Keratinocyte (primary cell): ENCODE measurements at regions not wholly inside any gene's neighbourhood (a gene's known extent, or its start where the extent isn't known, plus 50 kb on each side); places are given as distances from the start of the nearest gene placed in this dataset.

ENCODE experiments used
- DNase-seq: peaks from one replicate; pipeline ENCODE4 v3.0.0-alpha.2; 2011; ENCODE audit warnings: low read depth, missing footprints, low spot score
- FAIRE-seq: peaks from 2 replicates; lab custom pipeline; 2011; peaks lifted over from hg19 to GRCh38; lab: Jason Lieb, UNC
- H2AFZ ChIP-seq: 2 replicates; pipeline ENCODE4 v1.6.0; 2012; ENCODE audit warnings: low read length, control low read depth, inconsistent platforms; ENCODE audit not compliant: control insufficient read depth
- H3K27ac ChIP-seq: 2 replicates; pipeline ENCODE4 v1.5.1; 2011; ENCODE audit warnings: low read length; ENCODE audit not compliant: control insufficient read depth, insufficient read depth
- H3K27me3 ChIP-seq: 3 replicates; pipeline ENCODE4 v1.6.0; 2011; ENCODE audit warnings: low read length; ENCODE audit not compliant: control insufficient read depth, insufficient read depth; ENCODE audit errors: extremely low read depth
- H3K36me3 ChIP-seq, 2 experiments: 2 replicates in 1 of 2; 3 replicates in 1 of 2; pipeline ENCODE4 v1.5.1; 2011; ENCODE audit warnings: low read length in 2 of 2, mild to moderate bottlenecking in 1 of 2; ENCODE audit not compliant: control insufficient read depth in 2 of 2, insufficient read depth in 2 of 2; ENCODE audit errors: extremely low read depth in 1 of 2
- H3K4me1 ChIP-seq: 3 replicates; pipeline ENCODE4 v1.5.1; 2011; ENCODE audit warnings: low read length; ENCODE audit not compliant: control insufficient read depth, insufficient read depth; ENCODE audit errors: extremely low read depth
- H3K4me2 ChIP-seq: 3 replicates; pipeline ENCODE4 v1.6.0; 2011; ENCODE audit warnings: low read depth, low read length; ENCODE audit not compliant: control insufficient read depth, insufficient read depth; ENCODE audit errors: extremely low read depth
- H3K4me3 ChIP-seq, 3 experiments: fragments of 200-600 bp in 1 of 3; sonication (generic) in 1 of 3; 2 replicates in 2 of 3; 3 replicates in 1 of 3; pipeline ENCODE4 v1.5.1; 2011 to 2016; ENCODE audit warnings: low read length in 3 of 3, mild to moderate bottlenecking in 3 of 3, control low read depth in 2 of 3, inconsistent platforms in 1 of 3, low read depth in 1 of 3, mixed read lengths in 1 of 3, mixed run types in 1 of 3, moderate library complexity in 1 of 3; ENCODE audit not compliant: control insufficient read depth in 2 of 3, insufficient read depth in 2 of 3; ENCODE audit errors: extremely low read depth in 1 of 3
- H3K79me2 ChIP-seq: 2 replicates; pipeline ENCODE4 v1.6.0; 2012; ENCODE audit warnings: low read length; ENCODE audit not compliant: control insufficient read depth, insufficient read depth
- H3K9ac ChIP-seq: 3 replicates; pipeline ENCODE4 v1.6.0; 2011; ENCODE audit warnings: low read length; ENCODE audit not compliant: control insufficient read depth, insufficient read depth; ENCODE audit errors: extremely low read depth
- H3K9me1 ChIP-seq: 3 replicates; pipeline ENCODE4 v1.6.0; 2011; ENCODE audit warnings: low read length; ENCODE audit not compliant: control insufficient read depth, insufficient read depth; ENCODE audit errors: extremely low read depth
- H3K9me3 ChIP-seq: 2 replicates; pipeline ENCODE4 v1.5.1; 2012; ENCODE audit warnings: low read depth, low read length; ENCODE audit not compliant: control insufficient read depth
- H4K20me1 ChIP-seq: 3 replicates; pipeline ENCODE4 v1.6.0; 2011; ENCODE audit warnings: low read length; ENCODE audit not compliant: control insufficient read depth, insufficient read depth; ENCODE audit errors: extremely low read depth
- CTCF ChIP-seq, 3 experiments: IDR thresholded peaks in 1 of 3; conservative IDR thresholded peaks in 1 of 3; optimal IDR thresholded peaks in 1 of 3; 2 replicates in 2 of 3; 3 replicates in 1 of 3; pipeline versions ENCODE3 to v1.5.1; 2011; ENCODE audit warnings: low read length in 3 of 3, mild to moderate bottlenecking in 3 of 3, moderate library complexity in 2 of 3, control low read depth in 1 of 3, inconsistent platforms in 1 of 3; ENCODE audit not compliant: insufficient read depth in 2 of 3; ENCODE audit errors: extremely low read depth in 1 of 3
- EZH2 ChIP-seq: IDR thresholded peaks from one replicate; pipeline ENCODE4 v1.6.1; 2012; ENCODE audit warnings: inconsistent platforms, mild to moderate bottlenecking, low read length, moderate library complexity
- dilution Hi-C: fragments of 300-500 bp; cut with MboI; formaldehyde crosslinking; loops from one replicate; pipeline ENCODE4 v1.7.0; 2020; ENCODE audit warnings: low sequenced_read_pairs; ENCODE audit not compliant: extremely low pct_ligation_motif_present

- Histone ChIP-seq H3K36me3 (no peaks in the 10 kb centered on the region), H3K4me3 (no peak overlapping the region), H3K9ac (no peak overlapping the region), H3K79me2 (no peaks in the 10 kb centered on the region), H3K27me3 (peaks cover 3% of the 10 kb centered on the region), H3K27ac (no peak overlapping the region), H3K4me2 (no peak overlapping the region), H2AFZ (no peak overlapping the region), H4K20me1 (no peaks in the 10 kb centered on the region), H3K9me1 (no peaks in the 10 kb centered on the region), H3K4me1 (no peaks in the 10 kb centered on the region), H3K9me3 (no peaks in the 10 kb centered on the region)
- no peak for DNase-seq
- dilution Hi-C loops = no loop called here
- FAIRE-seq = no peak
- no peak for TF ChIP-seq CTCF (optimal IDR thresholded peaks at IDR 0.05 in 1 of 3, IDR thresholded peaks at IDR 0.05 in 1 of 3, conservative IDR thresholded peaks at IDR 0.05 in 1 of 3; ENCODE audit: extremely low read depth in 1 of 3, insufficient read depth in 2 of 3, low read length in 3 of 3)
- no peak for TF ChIP-seq EZH2
These were observed 146.5 kb downstream of the RAB11FIP2 start for GRCh38 chr10:117900280-117900679.

- Histone ChIP-seq H3K36me3 (no peaks in the 10 kb centered on the region), H3K9ac (no peak overlapping the region), H3K4me2 (no peak overlapping the region), H3K4me3 (no peak overlapping the region), H3K79me2 (no peaks in the 10 kb centered on the region), H3K9me1 (no peaks in the 10 kb centered on the region), H4K20me1 (no peaks in the 10 kb centered on the region), H3K27me3 (peaks cover 3% of the 10 kb centered on the region), H2AFZ (no peak overlapping the region), H3K27ac (no peak overlapping the region), H3K9me3 (no peaks in the 10 kb centered on the region), H3K4me1 (no peaks in the 10 kb centered on the region)
- no peak for DNase-seq
- FAIRE-seq = no peak
- dilution Hi-C loops = no loop called here
- TF ChIP-seq CTCF (optimal IDR thresholded peaks at IDR 0.05 in 1 of 3, IDR thresholded peaks at IDR 0.05 in 1 of 3, conservative IDR thresholded peaks at IDR 0.05 in 1 of 3; ENCODE audit: extremely low read depth in 1 of 3, insufficient read depth in 2 of 3, low read length in 3 of 3) (no peak), EZH2 (no peak)
These were observed 142.9 kb downstream of the RAB11FIP2 start for GRCh38 chr10:117903854-117904253.
